BJ (cell line): ENCODE measurements at regions not wholly inside any gene's neighbourhood (a gene's known extent, or its start where the extent isn't known, plus 50 kb on each side); places are given as distances from the start of the nearest gene placed in this dataset.

Source experiments
- CTCF ChIA-PET: fragments of 350-600 bp; formaldehyde crosslinking; extraction: SDS; loops from one replicate; lab custom pipeline; 2021; ENCODE audit warnings: antibody characterized with exemption, inconsistent platforms; lab: Yijun Ruan, JAX
- POLR2A ChIA-PET: fragments of 300-600 bp; sonication (Branson Sonifier 250); formaldehyde crosslinking; extraction: SDS; loops from one replicate; lab custom pipeline; 2021; ENCODE audit warnings: antibody characterized with exemption; lab: Charles Lee
- DNase-seq: peaks from one replicate; pipeline ENCODE4 v3.0.0-alpha.2; 2011; ENCODE audit warnings: low read depth
- H3K27me3 ChIP-seq: 2 replicates; pipeline ENCODE4 v1.6.0; 2011; ENCODE audit warnings: low read length; ENCODE audit not compliant: control insufficient read depth, insufficient read depth
- H3K36me3 ChIP-seq: 2 replicates; pipeline ENCODE4 v1.5.1; 2011; ENCODE audit warnings: low read length; ENCODE audit not compliant: control insufficient read depth, insufficient read depth
- H3K4me3 ChIP-seq: 2 replicates; pipeline ENCODE4 v1.5.1; 2011; ENCODE audit warnings: low read depth, mild to moderate bottlenecking, control low read depth, low read length
- CTCF ChIP-seq: IDR thresholded peaks from 2 replicates; pipeline ENCODE4 v1.5.1; 2011; ENCODE audit warnings: low read depth, mild to moderate bottlenecking, control low read depth, inconsistent platforms, low read length, moderate library complexity; ENCODE audit not compliant: insufficient read depth

DNA sequence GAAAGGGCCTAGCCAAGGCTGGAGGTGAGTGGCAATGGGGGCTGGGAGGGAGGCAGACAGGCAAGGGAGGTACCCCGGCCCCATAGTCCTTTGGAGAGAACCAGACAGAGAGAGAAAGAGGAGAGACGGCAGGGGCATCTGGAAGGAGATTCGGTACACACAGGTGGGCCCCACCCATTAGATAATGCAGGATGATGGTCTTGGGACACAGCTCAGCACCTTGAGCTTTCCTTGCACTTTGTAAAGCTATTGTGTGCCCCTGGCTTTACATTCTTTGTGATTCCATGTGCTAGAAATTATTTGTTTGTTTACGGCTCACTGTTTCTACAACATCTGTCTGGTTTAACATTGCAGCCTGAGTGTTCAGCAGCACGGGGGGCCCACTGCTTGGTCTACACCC is 83.1 kb downstream of the CTAGE1 start:
- H3K27me3 ChIP-seq: peaks cover 21% of the 10 kb centered on the region
- ChIA-PET CTCF (no interaction called here), POLR2A (no interaction called here)
- no peak for TF ChIP-seq CTCF
- no peaks in the 10 kb centered on the region for H3K36me3 ChIP-seq
- H3K4me3 ChIP-seq: no peak overlapping the region
- DNase-seq: no peak

GRCh38 chr18:22332590-22332989 is 85.1 kb downstream of the CTAGE1 start:
- TF ChIP-seq CTCF: no peak
- POLR2A ChIA-PET: no interaction called here

DNA sequence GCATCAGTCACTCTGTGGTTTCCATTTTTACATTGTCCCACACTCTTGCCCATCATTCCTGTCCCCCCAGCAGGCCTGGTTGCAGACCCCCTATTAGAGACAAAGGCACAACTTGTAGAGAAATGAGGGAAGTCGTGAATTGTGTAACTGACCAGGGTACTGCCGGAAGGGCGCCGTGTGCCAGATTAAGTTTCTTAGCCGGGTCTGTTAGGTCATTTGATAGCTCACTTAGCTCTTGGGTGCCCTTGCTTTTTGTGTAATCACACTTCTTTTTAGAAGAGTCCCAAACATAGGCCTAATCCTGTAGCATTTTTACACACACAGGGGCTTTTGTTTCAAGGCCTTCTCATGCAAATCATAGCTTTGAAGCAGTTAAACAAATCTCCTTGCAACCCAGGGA is 87.2 kb downstream of the CTAGE1 start:
- Histone ChIP-seq H3K36me3 (no peaks in the 10 kb centered on the region), H3K4me3 (no peak overlapping the region), H3K27me3 (peaks cover 9% of the 10 kb centered on the region)
- TF ChIP-seq CTCF: no peak
- no peak for DNase-seq
- CTCF ChIA-PET: interaction anchor here (1.0 to 1.6 kb wide), 2 partner anchors 10 to 14 kb away, joined by 3 read pairs; no protein-coding TSS in a partner anchor
- POLR2A ChIA-PET: interaction anchor here (0.7 kb wide), 1 partner anchor 1101 kb away, joined by 5 read pairs; no protein-coding TSS in a partner anchor

More at GRCh38 chr18:22332590-22332989, 85.1 kb downstream of the CTAGE1 start:
- Histone ChIP-seq H3K27me3 (peaks cover 15% of the 10 kb centered on the region), H3K4me3 (no peak overlapping the region), H3K36me3 (no peaks in the 10 kb centered on the region)
- CTCF ChIA-PET: interaction anchor here (0.8 kb wide), 1 partner anchor 12 kb away, joined by 3 read pairs; no protein-coding TSS in a partner anchor
- DNase-seq: no peak

GRCh38 chr18:22325396-22325795 is 92.3 kb downstream of the CTAGE1 start:
- H3K27me3 ChIP-seq: peaks cover 14% of the 10 kb centered on the region
- ChIA-PET CTCF (interaction anchor here (1.4 kb wide), 1 partner anchor 16 kb away, joined by 3 read pairs; no protein-coding TSS in a partner anchor), POLR2A (no interaction called here)
- H3K4me3 ChIP-seq: no peak overlapping the region
- TF ChIP-seq CTCF: no peak
- DNase-seq: no peak
- H3K36me3 ChIP-seq: no peaks in the 10 kb centered on the region

- Histone ChIP-seq H3K36me3 (no peaks in the 10 kb centered on the region), H3K27me3 (peaks cover 12% of the 10 kb centered on the region), H3K4me3 (no peak overlapping the region)
- TF ChIP-seq CTCF: peak; percentile 18; the same call in 1 of the 2 replicates
- CTCF ChIA-PET: interaction anchor here (1.0 kb wide), 1 partner anchor 238 kb away, joined by 4 read pairs; no protein-coding TSS in a partner anchor
- DNase-seq: no peak
- POLR2A ChIA-PET: no interaction called here
Measured at GRCh38 chr18:22324191-22325131, 93.3 kb downstream of the CTAGE1 start.
